ENCODE measurements at regions not wholly inside any gene's neighbourhood (a gene's known extent, or its start where the extent isn't known, plus 50 kb on each side); places are given as distances from the start of the nearest gene placed in this dataset.
"Not testable (repeated sequence)": the region's sequence is repeated elsewhere in the genome, so short reads cannot be mapped to it uniquely, and the experiment has no call there.

DNA sequence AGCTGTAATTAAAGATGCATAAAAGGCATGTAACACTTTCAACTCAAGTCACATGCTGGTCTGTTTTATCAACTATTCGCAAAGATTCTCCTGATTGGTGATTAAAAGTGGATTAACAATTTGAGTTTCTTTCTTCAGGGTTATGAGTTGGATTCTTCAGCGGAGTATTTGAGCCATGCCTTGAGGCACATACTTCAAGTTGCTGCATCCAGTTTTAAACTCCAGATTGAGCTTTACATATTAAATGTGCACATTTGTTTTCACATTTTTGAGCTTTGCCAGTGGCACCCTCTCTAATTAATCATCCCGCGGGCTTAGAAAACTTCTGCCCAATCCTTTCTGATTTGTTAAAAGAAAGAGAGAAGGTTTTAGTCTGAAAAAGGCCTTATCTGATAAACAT is 654.5 kb downstream of the PRIM2 start:
- TF ChIP-seq, protein P1, sequence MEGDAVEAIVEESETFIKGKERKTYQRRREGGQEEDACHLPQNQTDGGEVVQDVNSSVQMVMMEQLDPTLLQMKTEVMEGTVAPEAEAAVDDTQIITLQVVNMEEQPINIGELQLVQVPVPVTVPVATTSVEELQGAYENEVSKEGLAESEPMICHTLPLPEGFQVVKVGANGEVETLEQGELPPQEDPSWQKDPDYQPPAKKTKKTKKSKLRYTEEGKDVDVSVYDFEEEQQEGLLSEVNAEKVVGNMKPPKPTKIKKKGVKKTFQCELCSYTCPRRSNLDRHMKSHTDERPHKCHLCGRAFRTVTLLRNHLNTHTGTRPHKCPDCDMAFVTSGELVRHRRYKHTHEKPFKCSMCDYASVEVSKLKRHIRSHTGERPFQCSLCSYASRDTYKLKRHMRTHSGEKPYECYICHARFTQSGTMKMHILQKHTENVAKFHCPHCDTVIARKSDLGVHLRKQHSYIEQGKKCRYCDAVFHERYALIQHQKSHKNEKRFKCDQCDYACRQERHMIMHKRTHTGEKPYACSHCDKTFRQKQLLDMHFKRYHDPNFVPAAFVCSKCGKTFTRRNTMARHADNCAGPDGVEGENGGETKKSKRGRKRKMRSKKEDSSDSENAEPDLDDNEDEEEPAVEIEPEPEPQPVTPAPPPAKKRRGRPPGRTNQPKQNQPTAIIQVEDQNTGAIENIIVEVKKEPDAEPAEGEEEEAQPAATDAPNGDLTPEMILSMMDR (IDR thresholded peaks at IDR 0.05), result not testable (repeated sequence)
- not testable (repeated sequence) for TF ChIP-seq ZFX (IDR thresholded peaks at IDR 0.05; ENCODE audit: borderline replicate concordance)

All from 22Rv1 (cell line).